ENCODE measurements at regions not wholly inside any gene's neighbourhood (a gene's known extent, or its start where the extent isn't known, plus 50 kb on each side); places are given as distances from the start of the nearest gene placed in this dataset.

GRCh38 chr17:72031219-72031884 lies 89.5 kb upstream of the SOX9 start:
- Histone ChIP-seq H3K9ac (replicated peaks; ENCODE audit: extremely low read depth, insufficient read depth, low read length) (no peak overlapping the region), H4K20me1 (replicated peaks; ENCODE audit: control insufficient read depth, extremely low read depth, insufficient read depth, low read length) (no peaks in the 10 kb centered on the region), H3K27ac (ENCODE audit: insufficient read depth, low read depth, low read length) (no peak overlapping the region), H3K9me3 (replicated peaks; ENCODE audit: control insufficient read depth, insufficient read depth, low read length) (peaks cover 5% of the 10 kb centered on the region), H3K9me1 (replicated peaks; ENCODE audit: control insufficient read depth, extremely low read depth, insufficient read depth, low read length) (no peaks in the 10 kb centered on the region), H3K4me1 (ENCODE audit: control insufficient read depth, extremely low read depth, insufficient read depth, low read length) (no peaks in the 10 kb centered on the region), H3K36me3 (ENCODE audit: control insufficient read depth in 2 of 2, extremely low read depth in 1 of 2, insufficient read depth in 2 of 2, low read length in 2 of 2) (no peaks in the 10 kb centered on the region), H3K79me2 (ENCODE audit: control insufficient read depth, insufficient read depth, low read length) (no peaks in the 10 kb centered on the region), H3K27me3 (ENCODE audit: control insufficient read depth in 2 of 2, insufficient read depth in 2 of 2, low read length in 2 of 2) (no peaks in the 10 kb centered on the region), H3K4me2 (ENCODE audit: insufficient read depth, low read length) (no peak overlapping the region), H2AFZ (ENCODE audit: low read depth, low read length) (no peak overlapping the region), H3K4me3 (replicated peaks in 1 of 3; ENCODE audit: insufficient read depth in 1 of 3, low read depth in 1 of 3, low read length in 3 of 3) (no peak overlapping the region)
- DNase-seq (ENCODE audit: low read depth, low spot score): no peak
- no peak for TF ChIP-seq JUN (IDR thresholded peaks at IDR 0.05; ENCODE audit: borderline replicate concordance, insufficient read depth, insufficient read length, low read depth)
- TF ChIP-seq MAX (IDR thresholded peaks at IDR 0.05; ENCODE audit: insufficient read depth, insufficient read length): no peak
- ChIA-PET CTCF (no interaction called here), POLR2A (no interaction called here)
- BruUV-seq (replicated peaks): no TSS peak
- dilution Hi-C loops (cut with MboI; ENCODE audit: extremely low pct_ligation_motif_present, low sequenced_read_pairs) (no loop called here), intact Hi-C loops (cut with micrococcal nuclease) (no loop called here)
- FAIRE-seq: no peak

GRCh38 chr17:72033334-72033733 lies 87.5 kb upstream of the SOX9 start:
- Histone ChIP-seq H3K79me2 (ENCODE audit: control insufficient read depth, insufficient read depth, low read length) (no peaks in the 10 kb centered on the region), H3K36me3 (ENCODE audit: control insufficient read depth in 2 of 2, extremely low read depth in 1 of 2, insufficient read depth in 2 of 2, low read length in 2 of 2) (no peaks in the 10 kb centered on the region), H4K20me1 (replicated peaks; ENCODE audit: control insufficient read depth, extremely low read depth, insufficient read depth, low read length) (no peaks in the 10 kb centered on the region), H2AFZ (ENCODE audit: low read depth, low read length) (no peak overlapping the region), H3K9me3 (replicated peaks; ENCODE audit: control insufficient read depth, insufficient read depth, low read length) (peaks cover 3% of the 10 kb centered on the region), H3K9ac (replicated peaks; ENCODE audit: extremely low read depth, insufficient read depth, low read length) (no peak overlapping the region), H3K4me1 (ENCODE audit: control insufficient read depth, extremely low read depth, insufficient read depth, low read length) (no peaks in the 10 kb centered on the region), H3K27me3 (ENCODE audit: control insufficient read depth in 2 of 2, insufficient read depth in 2 of 2, low read length in 2 of 2) (no peaks in the 10 kb centered on the region), H3K4me2 (ENCODE audit: insufficient read depth, low read length) (no peak overlapping the region), H3K4me3 (replicated peaks in 1 of 3; ENCODE audit: insufficient read depth in 1 of 3, low read depth in 1 of 3, low read length in 3 of 3) (no peak overlapping the region), H3K9me1 (replicated peaks; ENCODE audit: control insufficient read depth, extremely low read depth, insufficient read depth, low read length) (no peaks in the 10 kb centered on the region), H3K27ac (ENCODE audit: insufficient read depth, low read depth, low read length) (no peak overlapping the region)
- BruUV-seq (replicated peaks): no TSS peak
- CTCF ChIA-PET: interaction anchor here (0.9 kb wide), 1 partner anchor 62 kb away, joined by 3 read pairs; no protein-coding TSS in a partner anchor
- dilution Hi-C loops (cut with MboI; ENCODE audit: extremely low pct_ligation_motif_present, low sequenced_read_pairs): no loop called here
- TF ChIP-seq POLR2AphosphoS5 (IDR thresholded peaks at IDR 0.05; ENCODE audit: insufficient read depth, low read depth, low read length): no peak
- TF ChIP-seq EZH2 (IDR thresholded peaks at IDR 0.05; ENCODE audit: borderline replicate concordance, low read depth, low read length, severe bottlenecking): no peak
- TF ChIP-seq GATA2 (IDR thresholded peaks at IDR 0.05; ENCODE audit: insufficient read depth, insufficient read length, low read depth, low read length): no peak
- TF ChIP-seq MAX (IDR thresholded peaks at IDR 0.05; ENCODE audit: insufficient read depth, insufficient read length): no peak
- DNase-seq (ENCODE audit: low read depth, low spot score): no peak
- FAIRE-seq: no peak
- intact Hi-C loops (cut with micrococcal nuclease): no loop called here
- POLR2A ChIA-PET: no interaction called here

All from endothelial cell of umbilical vein (primary cell).